ENCODE measurements at regions not wholly inside any gene's neighbourhood (a gene's known extent, or its start where the extent isn't known, plus 50 kb on each side); places are given as distances from the start of the nearest gene placed in this dataset.

- intact Hi-C loops (cut with DNase I) = no loop called here
- ATAC-seq = no peak
- DNase-seq (ENCODE audit: missing footprints) = no peak
Observed at GRCh38 chr2:76283350-76283749, 572.6 kb upstream of the GCFC2 start.

DNA sequence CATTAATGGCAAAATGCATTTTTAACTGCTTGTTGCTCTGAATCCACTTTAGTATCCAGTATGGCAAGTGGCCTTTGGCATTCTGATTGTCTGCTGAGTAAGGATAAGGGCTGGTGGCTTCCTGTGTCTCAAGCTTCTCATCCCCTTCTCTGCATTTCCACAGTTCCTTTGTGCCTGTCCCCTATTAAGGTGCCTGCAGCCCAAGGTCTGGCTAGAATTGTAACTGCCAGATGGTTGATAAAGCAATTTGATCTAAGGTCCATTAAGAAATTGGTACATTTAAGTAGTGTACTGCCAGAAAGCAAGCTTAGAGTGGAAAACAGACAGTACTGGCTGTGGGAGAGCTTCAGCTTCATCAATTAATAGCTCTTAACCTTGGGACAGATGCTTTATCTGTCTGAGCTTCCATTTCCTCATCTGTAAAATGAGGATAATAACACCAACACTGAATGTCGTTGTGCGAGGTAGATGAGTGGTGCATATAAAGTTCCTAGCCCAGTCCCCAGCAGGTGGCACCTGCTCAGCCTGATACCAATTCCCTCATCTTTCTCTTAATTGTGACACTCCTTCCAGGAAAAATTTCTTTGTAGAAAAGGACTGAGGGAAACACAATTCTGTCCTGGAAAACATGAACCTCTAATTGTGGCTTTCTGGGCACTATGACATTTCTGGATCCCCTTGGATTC lies 570.6 kb upstream of the GCFC2 start:
- ATAC-seq (no peak), DNase-seq (ENCODE audit: missing footprints) (no peak)
- intact Hi-C loops (cut with DNase I) = no loop called here

DNA sequence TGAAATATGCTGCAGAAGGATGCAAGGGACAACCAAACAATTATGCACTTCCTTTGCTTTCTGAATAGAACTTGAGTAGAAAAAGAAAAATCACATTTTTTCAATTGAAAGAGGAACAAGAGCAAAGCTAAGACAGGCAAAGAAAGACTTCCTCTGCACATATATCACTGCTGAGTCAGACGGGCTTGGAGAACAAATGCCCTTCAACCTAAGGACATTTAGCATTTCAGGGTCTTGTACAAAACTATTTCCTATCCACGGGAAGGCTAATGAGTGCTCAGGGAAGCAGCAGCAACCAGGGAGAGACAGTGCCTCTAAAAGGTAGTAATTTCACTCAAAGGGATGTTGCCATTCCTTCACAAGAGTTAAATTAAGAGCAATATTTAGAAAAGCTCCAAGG lies 570.0 kb upstream of the GCFC2 start:
- ATAC-seq (no peak), DNase-seq (ENCODE audit: missing footprints) (no peak)
- intact Hi-C loops (cut with DNase I) = no loop called here

- intact Hi-C loops (cut with DNase I) = no loop called here
- no peak for ATAC-seq
- no peak for DNase-seq (ENCODE audit: missing footprints)
Observed at GRCh38 chr2:76279142-76279541, 568.4 kb upstream of the GCFC2 start.

DNA sequence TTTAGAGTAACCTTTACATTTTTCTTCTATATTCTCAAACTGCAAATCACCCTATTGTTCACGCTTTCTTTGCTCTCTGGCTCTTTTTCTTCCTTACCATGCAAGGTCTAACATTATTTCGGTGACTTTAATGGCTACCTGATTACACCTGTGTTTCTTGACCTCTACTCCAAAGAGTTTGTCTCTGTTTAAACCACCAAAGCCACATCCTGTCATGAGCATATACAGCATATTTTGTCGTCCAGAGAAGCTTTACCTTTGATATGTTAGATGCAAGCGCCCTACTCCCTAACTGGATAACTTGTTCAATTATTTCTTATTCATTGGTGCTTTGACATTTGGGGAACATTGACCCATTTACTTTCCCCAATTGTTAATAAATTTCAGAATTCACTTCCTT lies 565.1 kb upstream of the GCFC2 start:
- no peak for ATAC-seq
- DNase-seq (ENCODE audit: missing footprints) = no peak
- intact Hi-C loops (cut with DNase I) = no loop called here

DNA sequence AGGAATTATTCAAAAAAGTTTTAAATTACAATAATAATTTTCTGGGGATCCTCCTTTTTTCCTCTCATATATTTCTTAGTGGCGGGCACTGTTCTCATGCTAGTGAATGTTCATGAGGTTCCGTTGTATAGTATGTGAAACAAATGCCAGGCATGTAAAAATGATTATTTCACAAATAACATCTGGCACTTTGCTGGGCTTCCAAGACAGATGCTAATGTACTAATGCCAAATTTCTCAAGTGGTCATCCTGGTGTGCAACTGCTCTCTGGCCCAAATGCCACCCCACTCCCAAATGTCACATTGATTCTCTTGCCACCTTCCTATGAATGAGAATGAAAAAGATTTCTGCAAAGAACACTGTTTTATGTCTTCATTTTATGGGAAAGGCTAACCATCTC lies 564.0 kb upstream of the GCFC2 start:
- intact Hi-C loops (cut with DNase I) = no loop called here
- ATAC-seq = no peak
- DNase-seq (ENCODE audit: missing footprints) = no peak

DNA sequence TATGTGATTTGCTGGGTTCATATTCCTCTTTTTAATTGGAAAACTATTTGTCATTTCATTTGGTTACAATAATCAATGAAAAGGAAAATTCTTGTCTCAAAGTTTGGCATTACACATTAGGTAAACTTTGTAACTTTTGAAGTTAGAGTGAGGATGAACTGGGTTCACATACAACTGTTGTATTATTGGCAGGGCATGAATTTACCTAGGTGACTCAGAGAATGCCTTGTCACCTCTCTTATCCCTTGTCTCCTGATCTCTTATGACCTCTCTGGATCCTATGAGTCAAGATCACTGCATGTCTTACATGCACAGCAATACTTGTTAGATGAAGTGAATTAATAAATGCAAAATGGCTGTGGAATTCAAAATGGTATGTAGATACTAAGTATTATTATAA lies 563.4 kb upstream of the GCFC2 start:
- intact Hi-C loops (cut with DNase I) = no loop called here
- no peak for ATAC-seq

DNA sequence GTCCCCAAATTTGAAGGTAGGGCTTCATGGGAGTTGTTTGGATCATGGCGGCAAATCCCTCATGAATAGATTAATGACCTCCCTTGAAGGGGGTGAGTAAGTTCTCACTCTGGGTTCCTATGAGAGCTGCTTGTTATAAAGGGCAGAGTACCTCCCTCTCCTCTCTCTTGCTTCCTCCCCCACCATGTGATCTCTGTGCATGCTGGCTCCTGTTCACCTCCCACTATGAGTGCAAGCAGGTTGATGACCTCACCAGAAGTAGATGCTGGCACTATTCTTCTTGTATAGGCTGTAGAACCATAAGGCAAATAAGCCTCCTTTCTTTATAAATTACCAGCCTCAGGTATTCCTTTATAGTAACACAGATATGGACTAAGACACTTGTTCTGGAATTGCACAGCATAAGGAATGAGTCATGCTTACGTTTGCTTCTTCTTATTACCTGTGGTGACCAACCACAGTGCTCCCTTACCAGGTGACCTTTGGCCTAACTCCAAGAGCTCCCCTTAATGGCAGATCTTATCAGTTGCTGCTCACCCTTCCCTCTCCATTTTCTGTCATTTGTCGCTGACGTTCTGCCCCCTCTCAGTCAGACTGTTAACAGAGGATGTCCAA lies 559.5 kb upstream of the GCFC2 start:
- intact Hi-C loops (cut with DNase I) = no loop called here
- ATAC-seq (no peak), DNase-seq (ENCODE audit: missing footprints) (no peak)

More for the DNA sequence above, 563.4 kb upstream of the GCFC2 start:
- no peak for DNase-seq (ENCODE audit: missing footprints)

DNA sequence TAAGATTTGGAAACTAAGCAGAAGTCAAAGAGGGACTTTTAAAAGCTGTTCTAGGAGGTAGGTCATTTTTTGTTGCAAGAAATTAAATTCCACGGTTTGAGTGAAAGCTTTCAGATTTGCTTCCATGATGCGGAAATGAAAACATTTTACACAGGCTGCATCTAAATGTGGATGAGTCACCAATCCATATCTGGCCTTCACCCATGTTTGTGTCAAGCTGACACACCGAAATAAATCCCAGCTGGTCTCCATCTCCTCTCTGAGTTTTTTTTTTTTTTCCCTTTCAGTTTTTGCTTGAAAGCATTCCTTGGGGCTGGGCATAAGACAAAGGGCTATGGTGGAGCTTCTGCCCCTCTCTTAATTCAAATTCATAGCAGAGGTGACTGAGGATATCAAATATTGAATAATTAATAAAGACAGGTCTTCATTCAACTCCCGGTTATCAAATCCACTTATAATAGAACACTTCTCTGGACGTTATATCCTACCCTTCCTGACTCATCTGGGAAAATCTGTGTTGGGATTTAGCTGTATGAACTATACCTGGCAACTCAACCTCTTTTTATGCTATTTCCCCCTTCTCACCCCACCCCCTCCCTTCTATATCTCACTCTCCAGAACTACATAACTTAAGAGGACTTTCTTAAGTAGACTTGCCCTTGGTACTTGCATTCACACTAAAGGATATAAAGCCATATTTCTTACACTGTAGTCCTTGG lies 558.3 kb upstream of the GCFC2 start:
- no peak for ATAC-seq
- intact Hi-C loops (cut with DNase I) = no loop called here
- DNase-seq (ENCODE audit: missing footprints) = no peak

- ATAC-seq = no peak
- DNase-seq (ENCODE audit: missing footprints) = no peak
- intact Hi-C loops (cut with DNase I) = no loop called here
Observed at GRCh38 chr2:76268484-76268883, 557.8 kb upstream of the GCFC2 start.

DNA sequence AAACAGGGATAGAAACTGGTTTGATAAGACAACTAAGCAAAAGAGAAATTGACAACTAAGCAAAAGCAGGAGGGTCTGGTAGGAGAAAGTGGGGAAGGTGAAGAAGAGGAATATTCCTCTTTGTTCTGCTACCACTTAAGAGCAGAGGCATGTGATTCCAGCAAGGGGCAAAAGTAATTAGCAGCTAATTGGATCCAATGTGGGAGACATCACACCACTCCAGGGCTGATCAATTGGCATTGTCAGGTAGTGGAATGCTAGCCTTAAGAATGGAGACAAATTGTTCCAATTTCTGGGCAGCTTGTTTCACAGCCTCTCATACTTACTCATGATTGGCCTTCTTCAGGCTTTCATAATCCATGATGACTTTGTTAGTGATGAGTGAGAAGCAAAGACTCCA lies 547.1 kb upstream of the GCFC2 start:
- no peak for ATAC-seq
- DNase-seq (ENCODE audit: missing footprints) = no peak
- intact Hi-C loops (cut with DNase I) = no loop called here

- DNase-seq (ENCODE audit: missing footprints) (no peak), ATAC-seq (no peak)
- intact Hi-C loops (cut with DNase I) = no loop called here
Observed at GRCh38 chr2:76256458-76257088, 545.9 kb upstream of the GCFC2 start.

GRCh38 chr2:76252704-76253103 lies 542.0 kb upstream of the GCFC2 start:
- DNase-seq (ENCODE audit: missing footprints) (no peak), ATAC-seq (no peak)
- intact Hi-C loops (cut with DNase I) = no loop called here

DNA sequence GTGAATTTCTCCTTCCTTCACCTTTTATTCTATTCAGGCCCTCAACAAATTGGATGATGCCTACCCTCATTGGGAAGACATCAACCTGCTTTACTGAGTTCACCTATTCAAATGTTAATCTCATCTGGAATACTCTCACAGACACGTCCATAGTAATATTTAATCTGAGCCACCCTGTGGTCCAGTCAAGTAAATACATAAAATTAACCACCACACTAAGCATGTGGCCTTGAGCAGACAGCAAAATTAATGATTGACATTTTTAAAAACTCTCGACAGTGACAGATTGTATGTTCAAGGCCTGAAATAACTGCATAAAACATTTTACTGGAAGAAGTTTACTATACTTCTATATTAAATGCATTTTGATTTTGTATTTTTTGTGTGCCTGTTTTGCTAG lies 540.6 kb upstream of the GCFC2 start:
- DNase-seq (ENCODE audit: missing footprints) (no peak), ATAC-seq (no peak)
- intact Hi-C loops (cut with DNase I) = no loop called here

GRCh38 chr2:76247006-76247405 lies 536.3 kb upstream of the GCFC2 start:
- intact Hi-C loops (cut with DNase I) = no loop called here
- ATAC-seq = no peak
- no peak for DNase-seq (ENCODE audit: missing footprints)

DNA sequence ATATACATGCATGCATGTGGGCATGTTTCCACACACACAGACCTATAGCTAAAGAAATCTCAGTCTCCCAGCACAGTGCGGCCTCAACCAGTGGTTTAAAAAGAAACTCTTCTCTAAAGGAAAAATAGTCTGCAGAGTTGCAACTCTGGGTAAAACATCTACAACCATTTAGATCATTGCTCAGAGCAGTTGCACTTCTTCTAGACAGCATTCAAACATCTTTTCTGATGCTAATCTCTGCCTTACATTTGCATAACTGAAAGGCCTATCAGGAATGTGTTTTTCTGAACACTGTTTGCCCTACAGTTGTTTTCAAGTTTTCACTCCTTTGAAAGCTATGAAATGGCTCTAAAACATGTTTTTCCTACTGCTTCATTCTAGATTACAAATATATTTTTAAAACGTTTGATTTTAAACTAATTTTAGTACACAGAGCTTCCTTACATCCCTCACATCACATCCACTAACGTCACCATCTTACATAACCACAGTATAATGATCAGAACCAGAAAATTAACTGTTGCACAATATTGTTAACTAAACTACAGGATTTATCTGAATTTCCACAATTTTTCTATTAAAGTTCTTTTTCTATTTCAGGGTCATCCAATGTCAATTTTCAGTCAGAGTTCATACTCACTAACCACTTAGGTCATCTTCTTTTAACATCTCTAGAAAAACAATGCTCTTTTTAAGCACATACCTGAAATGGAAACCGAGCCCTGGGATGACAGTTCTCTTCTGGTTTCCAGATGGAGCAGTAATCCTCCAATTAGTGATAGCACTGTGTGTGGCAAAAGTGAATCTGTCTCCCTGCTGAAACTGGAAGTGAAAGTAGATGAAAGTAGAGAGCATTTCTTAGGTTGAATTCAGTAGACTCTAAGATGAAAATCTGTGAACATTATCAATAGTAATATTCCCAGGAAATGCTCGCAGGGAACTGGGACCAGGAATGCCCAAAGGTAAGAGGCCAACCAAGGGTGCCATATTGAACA lies 501.6 kb upstream of the GCFC2 start:
- DNase-seq (ENCODE audit: missing footprints) (no peak), ATAC-seq (no peak)
- intact Hi-C loops (cut with DNase I) = no loop called here

DNA sequence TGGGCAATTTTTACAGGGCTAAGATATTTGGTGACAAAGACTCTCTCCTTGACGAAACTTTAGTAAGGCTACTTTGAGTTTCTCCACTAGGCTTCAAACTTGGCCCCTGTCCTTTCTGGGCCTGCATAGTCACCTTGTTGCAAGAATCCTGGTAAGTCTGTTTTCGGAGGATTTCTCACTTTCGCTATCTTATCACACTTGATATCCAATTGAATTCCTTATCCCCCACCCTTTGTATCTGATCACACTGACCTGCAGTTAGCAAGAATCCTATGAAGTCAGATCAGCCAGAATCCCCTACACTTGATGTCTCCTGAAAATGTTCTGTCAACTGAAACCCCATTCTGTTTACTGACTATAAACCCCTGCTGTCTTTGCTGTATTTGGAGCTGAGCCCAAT lies 499.8 kb upstream of the GCFC2 start:
- DNase-seq (ENCODE audit: missing footprints) = no peak
- no peak for ATAC-seq
- intact Hi-C loops (cut with DNase I) = no loop called here

- ATAC-seq (no peak), DNase-seq (ENCODE audit: missing footprints) (no peak)
- intact Hi-C loops (cut with DNase I) = no loop called here
Observed at GRCh38 chr2:76204048-76204447, 493.3 kb upstream of the GCFC2 start.

GRCh38 chr2:76202866-76203265 lies 492.2 kb upstream of the GCFC2 start:
- DNase-seq (ENCODE audit: missing footprints) (no peak), ATAC-seq (no peak)
- intact Hi-C loops (cut with DNase I) = no loop called here

Data from Right ventricle myocardium inferior (tissue), 1 donor.